ENCODE measurements at regions not wholly inside any gene's neighbourhood (a gene's known extent, or its start where the extent isn't known, plus 50 kb on each side); places are given as distances from the start of the nearest gene placed in this dataset.

- DNase-seq, result no peak
Measured at GRCh38 chr14:85222341-85222740, 307.6 kb upstream of the FLRT2 start.

- no peak for DNase-seq
Measured at GRCh38 chr14:85223667-85224066, 306.3 kb upstream of the FLRT2 start.

- no peak for DNase-seq
Measured at GRCh38 chr14:85224241-85224640, 305.7 kb upstream of the FLRT2 start.

- DNase-seq, result no peak
Measured at GRCh38 chr14:85233756-85234155, 296.2 kb upstream of the FLRT2 start.

- DNase-seq, result no peak
Measured at GRCh38 chr14:85234156-85235025, 295.6 kb upstream of the FLRT2 start.

GRCh38 chr14:85235868-85236267 lies 294.1 kb upstream of the FLRT2 start:
- no peak for DNase-seq

GRCh38 chr14:85236296-85236695 lies 293.6 kb upstream of the FLRT2 start:
- no peak for DNase-seq

- no peak for DNase-seq
Measured at GRCh38 chr14:85239791-85240190, 290.2 kb upstream of the FLRT2 start.

- peak; percentile 47 for DNase-seq
Measured at GRCh38 chr14:85241022-85241855, 288.7 kb upstream of the FLRT2 start.

- no peak for DNase-seq
Measured at GRCh38 chr14:85242666-85243065, 287.3 kb upstream of the FLRT2 start.

GRCh38 chr14:85243321-85243720 lies 286.6 kb upstream of the FLRT2 start:
- DNase-seq, result no peak

- no peak for DNase-seq
Measured at GRCh38 chr14:85247071-85247470, 282.9 kb upstream of the FLRT2 start.

GRCh38 chr14:85248881-85249635 lies 280.9 kb upstream of the FLRT2 start:
- no peak for DNase-seq

GRCh38 chr14:85250414-85251189 lies 279.3 kb upstream of the FLRT2 start:
- DNase-seq, result no peak

GRCh38 chr14:85252011-85252410 lies 277.9 kb upstream of the FLRT2 start:
- DNase-seq, result no peak

GRCh38 chr14:85254711-85255110 lies 275.2 kb upstream of the FLRT2 start:
- no peak for DNase-seq

- no peak for DNase-seq
Measured at GRCh38 chr14:85257287-85257686, 272.7 kb upstream of the FLRT2 start.

GRCh38 chr14:85263916-85264675 lies 265.8 kb upstream of the FLRT2 start:
- DNase-seq, result no peak

- DNase-seq, result no peak
Measured at GRCh38 chr14:85273099-85273677, 256.8 kb upstream of the FLRT2 start.

GRCh38 chr14:85273952-85274351 lies 256.0 kb upstream of the FLRT2 start:
- DNase-seq, result no peak

Measured in right forelimb (tissue), 1 donor.